ENCODE measurements at regions not wholly inside any gene's neighbourhood (a gene's known extent, or its start where the extent isn't known, plus 50 kb on each side); places are given as distances from the start of the nearest gene placed in this dataset.

DNA sequence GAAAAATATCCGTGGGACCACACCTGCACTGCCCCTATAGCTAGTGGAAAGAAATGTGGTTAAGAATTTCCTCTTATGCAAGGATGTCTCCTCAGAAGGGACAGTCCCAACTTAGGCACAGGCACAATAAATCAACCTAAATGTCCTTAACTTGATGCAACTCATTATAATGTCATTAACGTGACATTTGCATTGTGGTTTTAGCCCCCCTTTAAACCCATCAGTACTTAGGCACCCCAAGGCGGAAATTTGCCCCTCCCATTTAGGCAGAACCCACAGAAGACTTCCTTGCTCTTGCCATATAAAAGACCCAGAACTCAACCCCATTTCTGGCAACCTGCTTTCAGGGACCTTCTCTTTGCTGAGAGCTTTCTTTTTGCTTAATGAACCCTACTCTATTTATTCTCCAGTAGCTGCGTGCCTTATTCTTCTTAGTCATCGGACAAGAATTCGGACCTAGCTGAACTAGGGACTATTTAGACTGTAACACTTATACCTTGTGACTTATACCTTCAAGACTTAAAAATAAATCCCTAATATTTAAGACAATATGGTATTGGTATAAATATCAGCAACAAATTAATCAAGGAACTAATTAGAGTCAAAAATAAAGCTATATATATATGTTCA is 1281.6 kb upstream of the TMEFF2 start:
- H3K27me3 ChIP-seq (ENCODE audit: control insufficient read depth, insufficient read depth, low read length) = no peaks in the 10 kb centered on the region
- H3K27ac ChIP-seq (ENCODE audit: low read depth in 2 of 2, low read length in 2 of 2) = no peak overlapping the region
- no peak overlapping the region for H3K9ac ChIP-seq (ENCODE audit: low read length in 3 of 3)
- intact Hi-C loops (cut with DNase I) = no loop called here
- no peak for FAIRE-seq
- TF ChIP-seq CTCF (IDR thresholded peaks at IDR 0.05; ENCODE audit: borderline replicate concordance, extremely low read depth, insufficient read depth) = no peak
- H3K4me3 ChIP-seq (ENCODE audit: low read length in 3 of 3) = no peak overlapping the region
- H3K9me3 ChIP-seq (ENCODE audit: control insufficient read depth in 2 of 3, insufficient read depth in 1 of 3, low read length in 3 of 3) = peaks cover 0 to 4% (median 0%) of the 10 kb centered on the region in 3 donors
- no peaks in the 10 kb centered on the region for H3K4me1 ChIP-seq (ENCODE audit: control insufficient read depth in 2 of 3, insufficient read depth in 2 of 3, low read depth in 1 of 3, low read length in 3 of 3)
- H3K36me3 ChIP-seq (ENCODE audit: control insufficient read depth in 2 of 3, insufficient read depth in 3 of 3, low read length in 3 of 3) = no peaks in the 10 kb centered on the region
- no peak for DNase-seq

GRCh38 chr2:193475038-193475437 is 1280.3 kb upstream of the TMEFF2 start:
- no peak overlapping the region for H3K9ac ChIP-seq (ENCODE audit: low read length in 3 of 3)
- DNase-seq = no peak
- peaks cover 0 to 4% (median 0%) of the 10 kb centered on the region in 3 donors for H3K9me3 ChIP-seq (ENCODE audit: control insufficient read depth in 2 of 3, insufficient read depth in 1 of 3, low read length in 3 of 3)
- H3K4me3 ChIP-seq (ENCODE audit: low read length in 3 of 3) = no peak overlapping the region
- TF ChIP-seq CTCF (IDR thresholded peaks at IDR 0.05; ENCODE audit: borderline replicate concordance, extremely low read depth, insufficient read depth) = no peak
- no peak for FAIRE-seq
- no peaks in the 10 kb centered on the region for H3K36me3 ChIP-seq (ENCODE audit: control insufficient read depth in 2 of 3, insufficient read depth in 3 of 3, low read length in 3 of 3)
- no peaks in the 10 kb centered on the region for H3K27me3 ChIP-seq (ENCODE audit: control insufficient read depth, insufficient read depth, low read length)
- H3K4me1 ChIP-seq (ENCODE audit: control insufficient read depth in 2 of 3, insufficient read depth in 2 of 3, low read depth in 1 of 3, low read length in 3 of 3) = no peaks in the 10 kb centered on the region
- intact Hi-C loops (cut with DNase I) = no loop called here
- H3K27ac ChIP-seq (ENCODE audit: low read depth in 2 of 2, low read length in 2 of 2) = no peak overlapping the region

DNA sequence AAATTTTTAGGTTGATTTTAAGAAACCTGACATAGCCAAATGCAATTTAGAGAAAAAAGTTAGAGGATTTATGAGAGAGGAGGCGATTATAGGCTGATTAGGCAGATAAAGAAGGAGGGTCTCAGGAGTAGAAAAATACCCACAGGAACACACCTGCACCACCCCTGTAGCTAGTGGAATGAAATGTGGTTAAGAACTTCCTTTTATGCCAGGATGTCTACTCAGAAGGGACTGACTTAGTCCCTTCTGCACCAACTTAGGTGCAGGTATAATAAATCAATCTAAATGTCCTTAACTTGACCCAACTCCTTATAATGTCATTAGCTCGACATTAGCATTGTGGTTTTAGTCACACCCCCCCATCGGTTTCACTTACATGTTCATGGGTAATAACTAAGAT is 1274.5 kb upstream of the TMEFF2 start:
- Histone ChIP-seq H3K27me3 (ENCODE audit: control insufficient read depth, insufficient read depth, low read length) (no peaks in the 10 kb centered on the region), H3K4me3 (ENCODE audit: low read length in 3 of 3) (no peak overlapping the region), H3K36me3 (ENCODE audit: control insufficient read depth in 2 of 3, insufficient read depth in 3 of 3, low read length in 3 of 3) (no peaks in the 10 kb centered on the region), H3K4me1 (ENCODE audit: control insufficient read depth in 2 of 3, insufficient read depth in 2 of 3, low read depth in 1 of 3, low read length in 3 of 3) (no peaks in the 10 kb centered on the region), H3K9ac (ENCODE audit: low read length in 3 of 3) (no peak overlapping the region), H3K9me3 (ENCODE audit: control insufficient read depth in 2 of 3, insufficient read depth in 1 of 3, low read length in 3 of 3) (peaks cover 0 to under 1% (median 0%) of the 10 kb centered on the region in 3 donors), H3K27ac (ENCODE audit: low read depth in 2 of 2, low read length in 2 of 2) (no peak overlapping the region)
- no peak for TF ChIP-seq CTCF (IDR thresholded peaks at IDR 0.05; ENCODE audit: borderline replicate concordance, extremely low read depth, insufficient read depth)
- FAIRE-seq (no peak), DNase-seq (no peak)
- intact Hi-C loops (cut with DNase I) = no loop called here
